Kidney epithelial cell (primary cell): ENCODE measurements at regions not wholly inside any gene's neighbourhood (a gene's known extent, or its start where the extent isn't known, plus 50 kb on each side); places are given as distances from the start of the nearest gene placed in this dataset.

Source experiments
- DNase-seq: peaks from one replicate; pipeline ENCODE4 v3.0.0-alpha.2; 2010; ENCODE audit warnings: low read depth
- H3K27me3 ChIP-seq: 2 replicates; pipeline ENCODE4 v1.6.0; 2011; ENCODE audit warnings: low read length; ENCODE audit not compliant: control insufficient read depth, insufficient read depth
- H3K36me3 ChIP-seq: 2 replicates; pipeline ENCODE4 v1.5.1; 2011; ENCODE audit warnings: low read length; ENCODE audit not compliant: control insufficient read depth, insufficient read depth
- H3K4me3 ChIP-seq: 2 replicates; pipeline ENCODE4 v1.5.1; 2011; ENCODE audit warnings: low read depth, mild to moderate bottlenecking, control low read depth, low read length
- CTCF ChIP-seq: IDR thresholded peaks from 2 replicates; pipeline ENCODE4 v1.5.1; 2011; ENCODE audit warnings: mild to moderate bottlenecking, moderate library complexity, low read length, control low read depth, inconsistent platforms; ENCODE audit not compliant: insufficient read depth, poor library complexity, severe bottlenecking

GRCh38 chr22:49271831-49272230 lies 555.8 kb downstream of the BRD1 start:
- no peak for DNase-seq
- no peak for TF ChIP-seq CTCF
- Histone ChIP-seq H3K4me3 (no peak overlapping the region), H3K27me3 (no peaks in the 10 kb centered on the region), H3K36me3 (no peaks in the 10 kb centered on the region)

GRCh38 chr22:49271369-49271727 lies 556.3 kb downstream of the BRD1 start:
- no peak for DNase-seq
- Histone ChIP-seq H3K4me3 (no peak overlapping the region), H3K36me3 (no peaks in the 10 kb centered on the region), H3K27me3 (no peaks in the 10 kb centered on the region)
- no peak for TF ChIP-seq CTCF

GRCh38 chr22:49270595-49271368 lies 556.9 kb downstream of the BRD1 start:
- Histone ChIP-seq H3K36me3 (no peaks in the 10 kb centered on the region), H3K27me3 (no peaks in the 10 kb centered on the region), H3K4me3 (no peak overlapping the region)
- no peak for DNase-seq
- no peak for TF ChIP-seq CTCF

GRCh38 chr22:49269928-49270327 lies 557.7 kb downstream of the BRD1 start:
- no peak for DNase-seq
- no peaks in the 10 kb centered on the region for H3K27me3 ChIP-seq
- H3K36me3 ChIP-seq: no peaks in the 10 kb centered on the region
- no peak overlapping the region for H3K4me3 ChIP-seq
- no peak for TF ChIP-seq CTCF

GRCh38 chr22:49269371-49269770 lies 558.3 kb downstream of the BRD1 start:
- no peak for DNase-seq
- H3K4me3 ChIP-seq: no peak overlapping the region
- TF ChIP-seq CTCF: no peak
- H3K36me3 ChIP-seq: no peaks in the 10 kb centered on the region
- no peaks in the 10 kb centered on the region for H3K27me3 ChIP-seq

GRCh38 chr22:49268924-49269323 lies 558.7 kb downstream of the BRD1 start:
- H3K27me3 ChIP-seq: no peaks in the 10 kb centered on the region
- no peaks in the 10 kb centered on the region for H3K36me3 ChIP-seq
- no peak overlapping the region for H3K4me3 ChIP-seq
- no peak for DNase-seq
- no peak for TF ChIP-seq CTCF
